ENCODE measurements at regions not wholly inside any gene's neighbourhood (a gene's known extent, or its start where the extent isn't known, plus 50 kb on each side); places are given as distances from the start of the nearest gene placed in this dataset.

GRCh38 chr2:14737201-14737600 lies 104.7 kb downstream of the LRATD1 start:
- CTCF ChIA-PET, result no interaction called here
- Mint-ChIP-seq H3K36me3 (no peaks in the 10 kb centered on the region), H3K9me3 (peaks cover 4% of the 10 kb centered on the region), H3K4me1 (no peaks in the 10 kb centered on the region), H3K27me3 (no peaks in the 10 kb centered on the region), H3K27ac (no peak overlapping the region), H3K4me3 (no peak overlapping the region)
- DNase-seq, result no peak

GRCh38 chr2:14743861-14744260 lies 111.3 kb downstream of the LRATD1 start:
- H3K27me3 Mint-ChIP-seq, result no peaks in the 10 kb centered on the region
- H3K9me3 Mint-ChIP-seq, result peaks cover 5% of the 10 kb centered on the region
- H3K4me3 Mint-ChIP-seq, result no peak overlapping the region
- no peaks in the 10 kb centered on the region for H3K4me1 Mint-ChIP-seq
- H3K36me3 Mint-ChIP-seq, result no peaks in the 10 kb centered on the region
- CTCF ChIA-PET, result no interaction called here
- DNase-seq, result no peak
- H3K27ac Mint-ChIP-seq, result no peak overlapping the region

- Mint-ChIP-seq H3K4me3 (no peak overlapping the region), H3K27me3 (no peaks in the 10 kb centered on the region), H3K36me3 (no peaks in the 10 kb centered on the region), H3K9me3 (peaks cover 6% of the 10 kb centered on the region), H3K27ac (no peak overlapping the region), H3K4me1 (no peaks in the 10 kb centered on the region)
- DNase-seq, result no peak
- CTCF ChIA-PET, result no interaction called here
These were observed 113.0 kb downstream of the LRATD1 start for GRCh38 chr2:14745288-14746076.

GRCh38 chr2:14746133-14746532 lies 113.6 kb downstream of the LRATD1 start:
- Mint-ChIP-seq H3K4me1 (no peaks in the 10 kb centered on the region), H3K27me3 (no peaks in the 10 kb centered on the region), H3K36me3 (no peaks in the 10 kb centered on the region), H3K9me3 (peaks cover 6% of the 10 kb centered on the region), H3K27ac (no peak overlapping the region), H3K4me3 (no peak overlapping the region)
- CTCF ChIA-PET, result no interaction called here
- DNase-seq, result no peak

GRCh38 chr2:14747447-14747846 lies 114.9 kb downstream of the LRATD1 start:
- Mint-ChIP-seq H3K4me1 (no peaks in the 10 kb centered on the region), H3K27me3 (no peaks in the 10 kb centered on the region), H3K4me3 (no peak overlapping the region), H3K9me3 (peaks cover 6% of the 10 kb centered on the region), H3K27ac (no peak overlapping the region), H3K36me3 (no peaks in the 10 kb centered on the region)
- CTCF ChIA-PET, result no interaction called here
- no peak for DNase-seq

- H3K36me3 Mint-ChIP-seq, result no peaks in the 10 kb centered on the region
- CTCF ChIA-PET, result no interaction called here
These were observed 117.4 kb downstream of the LRATD1 start for GRCh38 chr2:14749884-14750283.

DNA sequence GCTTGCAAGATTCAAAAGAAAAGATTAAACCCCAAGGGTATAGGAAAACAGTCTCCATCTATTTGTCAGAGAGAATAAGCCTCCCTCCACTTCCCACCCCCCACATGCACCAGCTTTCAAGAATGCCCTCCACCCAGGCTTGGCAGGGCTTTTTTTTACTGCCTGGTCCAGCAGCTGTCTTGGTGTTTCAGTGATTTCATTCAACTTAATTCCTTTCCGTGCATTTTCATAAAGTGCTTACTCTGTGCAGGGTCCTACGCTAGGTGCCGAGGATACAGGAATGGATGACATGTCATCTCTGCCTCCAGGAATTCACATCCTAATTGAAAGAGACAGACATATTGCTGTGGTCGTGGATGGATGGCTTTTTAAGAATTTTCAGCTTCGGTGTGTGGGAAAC lies 117.9 kb downstream of the LRATD1 start:
- no peak overlapping the region for H3K4me3 Mint-ChIP-seq
- no peak for DNase-seq
- H3K27me3 Mint-ChIP-seq, result no peaks in the 10 kb centered on the region
- CTCF ChIA-PET, result no interaction called here
- no peaks in the 10 kb centered on the region for H3K4me1 Mint-ChIP-seq
- no peak overlapping the region for H3K27ac Mint-ChIP-seq
- peaks cover 2% of the 10 kb centered on the region for H3K9me3 Mint-ChIP-seq
- H3K36me3 Mint-ChIP-seq, result no peaks in the 10 kb centered on the region

More at GRCh38 chr2:14749884-14750283, 117.4 kb downstream of the LRATD1 start:
- Mint-ChIP-seq H3K4me3 (no peak overlapping the region), H3K27ac (no peak overlapping the region), H3K9me3 (peaks cover 2% of the 10 kb centered on the region), H3K27me3 (no peaks in the 10 kb centered on the region), H3K4me1 (no peaks in the 10 kb centered on the region)
- DNase-seq, result no peak

DNA sequence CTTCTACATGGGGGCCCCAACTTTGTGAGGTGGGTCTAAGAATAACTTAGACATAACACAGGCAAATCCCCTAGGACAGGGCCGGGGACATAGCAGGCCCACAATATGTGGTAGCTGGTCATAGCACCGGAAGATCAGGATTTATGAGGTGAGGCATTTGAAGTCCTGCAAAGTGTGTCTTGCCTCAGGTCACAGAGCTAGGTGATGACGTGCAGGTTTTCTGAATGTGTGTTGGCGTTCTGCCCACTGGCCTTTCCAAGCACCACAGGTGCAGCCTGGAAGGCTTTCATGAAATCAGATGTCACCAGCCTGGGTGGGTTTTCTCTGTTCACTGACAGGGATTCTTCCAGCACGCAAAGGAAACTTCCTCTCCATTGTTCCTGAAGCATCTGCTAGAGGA lies 119.1 kb downstream of the LRATD1 start:
- no peak overlapping the region for H3K4me3 Mint-ChIP-seq
- no peaks in the 10 kb centered on the region for H3K27me3 Mint-ChIP-seq
- no peak for DNase-seq
- no peaks in the 10 kb centered on the region for H3K36me3 Mint-ChIP-seq
- peaks cover 2% of the 10 kb centered on the region for H3K9me3 Mint-ChIP-seq
- CTCF ChIA-PET, result no interaction called here
- no peak overlapping the region for H3K27ac Mint-ChIP-seq
- no peaks in the 10 kb centered on the region for H3K4me1 Mint-ChIP-seq

GRCh38 chr2:14752295-14752694 lies 119.8 kb downstream of the LRATD1 start:
- peaks cover 2% of the 10 kb centered on the region for H3K9me3 Mint-ChIP-seq

DNA sequence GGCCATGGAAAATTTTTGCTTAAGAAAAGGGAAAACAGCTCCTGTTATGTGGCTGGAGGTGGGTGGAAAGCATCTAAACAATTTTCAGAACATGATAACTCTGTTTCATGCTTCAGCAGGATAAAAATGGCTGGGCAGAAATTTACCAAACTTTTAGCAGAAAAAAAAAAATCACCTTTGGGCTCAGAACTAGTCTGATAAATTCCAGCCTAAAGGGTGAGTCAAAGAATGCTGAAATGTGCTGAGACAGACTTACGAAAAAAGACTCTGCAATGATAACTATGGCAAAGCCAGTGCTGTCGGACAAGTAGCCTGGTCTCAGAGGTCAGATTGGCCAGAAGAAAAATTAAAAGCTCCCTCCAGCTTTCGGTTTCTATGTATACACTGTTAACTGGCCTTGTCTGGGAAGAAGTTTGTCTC lies 123.6 kb downstream of the LRATD1 start:
- CTCF ChIA-PET, result no interaction called here
- Mint-ChIP-seq H3K4me1 (no peaks in the 10 kb centered on the region), H3K27ac (no peak overlapping the region), H3K36me3 (no peaks in the 10 kb centered on the region), H3K27me3 (no peaks in the 10 kb centered on the region), H3K4me3 (no peak overlapping the region), H3K9me3 (peaks cover 1% of the 10 kb centered on the region)
- no peak for DNase-seq

More at GRCh38 chr2:14752295-14752694, 119.8 kb downstream of the LRATD1 start:
- no peaks in the 10 kb centered on the region for H3K4me1 Mint-ChIP-seq
- no peak overlapping the region for H3K27ac Mint-ChIP-seq
- CTCF ChIA-PET, result no interaction called here
- no peak for DNase-seq
- no peaks in the 10 kb centered on the region for H3K27me3 Mint-ChIP-seq
- H3K4me3 Mint-ChIP-seq, result no peak overlapping the region
- H3K36me3 Mint-ChIP-seq, result no peaks in the 10 kb centered on the region

DNA sequence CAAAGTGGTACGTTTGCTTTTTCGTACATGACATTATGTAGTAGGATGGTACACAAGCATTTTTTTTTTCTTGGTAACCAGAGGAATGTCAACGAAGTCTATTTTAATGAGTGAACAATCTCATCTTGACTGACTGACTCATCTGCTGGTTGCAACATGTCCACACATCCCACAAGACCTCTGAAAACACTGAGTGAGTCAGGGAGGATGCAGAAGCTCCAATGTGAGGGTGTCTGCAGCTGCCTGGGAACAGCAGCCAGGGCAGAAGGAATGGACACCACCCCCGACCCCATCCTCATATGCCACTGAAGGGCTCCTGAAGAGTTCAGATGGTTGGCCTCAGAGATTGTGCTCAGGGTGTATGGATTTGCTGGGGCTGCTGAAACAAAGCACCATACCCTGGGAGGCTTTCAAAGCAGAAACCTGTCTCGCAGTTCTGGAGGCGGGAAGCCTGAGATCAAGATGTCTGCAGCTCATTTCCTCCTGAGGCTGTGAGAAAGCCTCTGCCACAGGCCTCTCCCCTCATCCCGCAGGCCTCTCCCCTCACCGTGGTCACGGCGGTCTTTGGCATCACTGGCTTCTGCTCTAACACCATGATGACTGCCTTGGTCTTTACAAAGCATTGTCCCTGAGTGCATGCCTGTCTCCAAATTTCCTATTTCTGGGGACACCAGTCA lies 124.6 kb downstream of the LRATD1 start:
- H3K4me3 Mint-ChIP-seq, result no peak overlapping the region
- no peaks in the 10 kb centered on the region for H3K4me1 Mint-ChIP-seq
- no peak overlapping the region for H3K27ac Mint-ChIP-seq
- no peaks in the 10 kb centered on the region for H3K36me3 Mint-ChIP-seq
- DNase-seq, result no peak
- H3K9me3 Mint-ChIP-seq, result peaks cover 1% of the 10 kb centered on the region
- CTCF ChIA-PET, result no interaction called here
- H3K27me3 Mint-ChIP-seq, result no peaks in the 10 kb centered on the region

GRCh38 chr2:14759082-14759481 lies 126.6 kb downstream of the LRATD1 start:
- DNase-seq, result no peak
- CTCF ChIA-PET, result no interaction called here
- H3K36me3 Mint-ChIP-seq, result no peaks in the 10 kb centered on the region
- H3K4me1 Mint-ChIP-seq, result no peaks in the 10 kb centered on the region
- H3K9me3 Mint-ChIP-seq, result peaks cover 1% of the 10 kb centered on the region
- H3K27ac Mint-ChIP-seq, result no peak overlapping the region
- no peaks in the 10 kb centered on the region for H3K27me3 Mint-ChIP-seq
- H3K4me3 Mint-ChIP-seq, result no peak overlapping the region

DNA sequence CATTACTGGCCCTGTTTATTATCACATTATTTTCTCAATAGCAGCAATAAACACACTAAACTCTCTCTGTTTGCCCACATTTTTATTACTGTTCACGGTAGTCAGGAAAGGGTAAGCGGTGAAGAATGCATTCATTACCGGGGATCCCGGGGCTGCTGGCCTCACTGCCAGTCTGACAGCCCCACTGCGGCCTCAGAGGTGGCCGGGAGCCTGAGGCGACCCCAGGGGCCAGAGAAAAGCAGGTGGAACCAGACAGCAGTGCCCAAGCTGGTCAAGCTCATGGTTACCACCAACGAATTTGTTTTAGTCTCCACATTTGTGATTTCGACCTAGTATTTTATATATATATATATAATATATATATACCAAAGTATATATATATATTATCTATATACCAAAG lies 127.7 kb downstream of the LRATD1 start:
- Mint-ChIP-seq H3K27ac (no peak overlapping the region), H3K4me1 (no peaks in the 10 kb centered on the region), H3K4me3 (no peak overlapping the region), H3K9me3 (peaks cover 1% of the 10 kb centered on the region), H3K36me3 (no peaks in the 10 kb centered on the region), H3K27me3 (no peaks in the 10 kb centered on the region)
- CTCF ChIA-PET, result no interaction called here
- DNase-seq, result no peak

GRCh38 chr2:14761118-14761517 lies 128.6 kb downstream of the LRATD1 start:
- no peak overlapping the region for H3K27ac Mint-ChIP-seq
- H3K4me1 Mint-ChIP-seq, result no peaks in the 10 kb centered on the region
- no peaks in the 10 kb centered on the region for H3K27me3 Mint-ChIP-seq
- peaks cover 1% of the 10 kb centered on the region for H3K9me3 Mint-ChIP-seq
- H3K4me3 Mint-ChIP-seq, result no peak overlapping the region
- no peaks in the 10 kb centered on the region for H3K36me3 Mint-ChIP-seq
- CTCF ChIA-PET, result no interaction called here
- no peak for DNase-seq

DNA sequence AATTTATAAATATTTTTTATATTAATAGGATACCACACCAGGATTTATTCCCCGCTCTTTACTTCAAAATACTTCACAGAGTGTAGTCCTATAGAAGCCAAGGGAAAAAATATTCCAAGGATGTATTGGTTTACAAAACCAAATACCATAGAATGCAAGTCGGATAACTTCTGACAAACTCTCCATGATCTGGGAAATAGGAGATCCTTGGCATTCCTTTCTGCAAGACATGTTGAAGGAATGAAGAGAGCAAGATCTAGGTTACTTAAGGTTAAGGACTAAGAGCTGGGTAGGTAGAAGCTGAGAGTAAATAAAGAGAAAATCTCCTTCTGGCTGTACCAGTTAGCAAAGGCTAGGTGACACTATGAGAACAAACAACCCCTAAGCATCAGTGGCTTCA lies 141.2 kb downstream of the LRATD1 start:
- H3K27ac Mint-ChIP-seq, result no peak overlapping the region
- DNase-seq, result no peak
- no peaks in the 10 kb centered on the region for H3K4me1 Mint-ChIP-seq
- no peaks in the 10 kb centered on the region for H3K27me3 Mint-ChIP-seq
- no peaks in the 10 kb centered on the region for H3K9me3 Mint-ChIP-seq
- H3K4me3 Mint-ChIP-seq, result no peak overlapping the region
- CTCF ChIA-PET, result no interaction called here
- H3K36me3 Mint-ChIP-seq, result no peaks in the 10 kb centered on the region

Measured in activated naive CD4-positive, alpha-beta T cell treated with anti-CD3 and anti-CD28 coated beads, Interleukin-2, amount 10 ng/mL, durations not matched to agents 7 days and 5 days (primary cell).